Esophagus muscularis mucosa (tissue), 4 donors: ENCODE measurements at regions not wholly inside any gene's neighbourhood (a gene's known extent, or its start where the extent isn't known, plus 50 kb on each side); places are given as distances from the start of the nearest gene placed in this dataset.

ENCODE experiments used
- EP300 ChIP-seq: sonication (generic); formaldehyde crosslinking; IDR thresholded peaks from one replicate; pipeline ENCODE4 v1.6.1; 2017; ENCODE audit warnings: antibody characterized with exemption
- POLR2A ChIP-seq: fragments of 450-650 bp; IDR thresholded peaks from one replicate; pipeline ENCODE4 v1.6.1; 2017; ENCODE audit warnings: antibody characterized with exemption, moderate library complexity, mild to moderate bottlenecking, low read depth
- POLR2AphosphoS5 ChIP-seq, 2 donors: sonication (generic); formaldehyde crosslinking; IDR thresholded peaks; one replicate each; pipeline ENCODE4 v1.6.1; 2017; ENCODE audit warnings: antibody characterized with exemption in 2 of 2
- TF ChIP-seq, protein P1 (sequence below), 3 experiments: fragments of 200-600 bp in 2 of 3; fragments of 450-650 bp in 1 of 3; sonication (generic) in 2 of 3; IDR thresholded peaks; one replicate each; pipeline ENCODE4 v1.5.1; 2017 to 2019; ENCODE audit warnings: antibody characterized with exemption in 3 of 3, mild to moderate bottlenecking in 2 of 3, moderate library complexity in 1 of 3

DNA sequence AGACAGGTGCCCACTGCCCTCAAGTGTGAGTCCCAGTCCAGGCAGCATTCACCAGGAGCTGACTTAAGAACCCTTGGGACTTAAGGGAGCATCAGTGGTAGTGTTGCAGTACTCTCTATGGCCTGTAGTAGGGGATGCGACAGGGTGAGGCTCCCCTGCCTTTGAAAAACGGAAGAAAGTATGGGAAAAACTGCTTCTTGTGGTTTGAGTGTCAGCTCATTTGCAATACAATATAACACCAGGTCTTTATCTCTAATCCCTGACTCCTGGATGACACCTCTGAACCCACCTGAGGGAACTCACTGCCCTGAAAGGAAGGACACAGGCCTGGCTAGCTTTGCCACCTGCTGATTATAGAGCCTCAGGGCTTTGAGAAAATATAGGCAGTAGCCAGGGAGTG lies 176.0 kb downstream of the SMARCA1 start:
- TF ChIP-seq POLR2AphosphoS5 (IDR thresholded peaks at IDR 0.05), result no peak
- TF ChIP-seq, protein P1, sequence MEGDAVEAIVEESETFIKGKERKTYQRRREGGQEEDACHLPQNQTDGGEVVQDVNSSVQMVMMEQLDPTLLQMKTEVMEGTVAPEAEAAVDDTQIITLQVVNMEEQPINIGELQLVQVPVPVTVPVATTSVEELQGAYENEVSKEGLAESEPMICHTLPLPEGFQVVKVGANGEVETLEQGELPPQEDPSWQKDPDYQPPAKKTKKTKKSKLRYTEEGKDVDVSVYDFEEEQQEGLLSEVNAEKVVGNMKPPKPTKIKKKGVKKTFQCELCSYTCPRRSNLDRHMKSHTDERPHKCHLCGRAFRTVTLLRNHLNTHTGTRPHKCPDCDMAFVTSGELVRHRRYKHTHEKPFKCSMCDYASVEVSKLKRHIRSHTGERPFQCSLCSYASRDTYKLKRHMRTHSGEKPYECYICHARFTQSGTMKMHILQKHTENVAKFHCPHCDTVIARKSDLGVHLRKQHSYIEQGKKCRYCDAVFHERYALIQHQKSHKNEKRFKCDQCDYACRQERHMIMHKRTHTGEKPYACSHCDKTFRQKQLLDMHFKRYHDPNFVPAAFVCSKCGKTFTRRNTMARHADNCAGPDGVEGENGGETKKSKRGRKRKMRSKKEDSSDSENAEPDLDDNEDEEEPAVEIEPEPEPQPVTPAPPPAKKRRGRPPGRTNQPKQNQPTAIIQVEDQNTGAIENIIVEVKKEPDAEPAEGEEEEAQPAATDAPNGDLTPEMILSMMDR (IDR thresholded peaks at IDR 0.05), result no peak
- TF ChIP-seq POLR2A, result no peak
- TF ChIP-seq EP300, result no peak
